SK-N-SH (cell line): ENCODE measurements at regions not wholly inside any gene's neighbourhood (a gene's known extent, or its start where the extent isn't known, plus 50 kb on each side); places are given as distances from the start of the nearest gene placed in this dataset.

Experiments
- CHD2 ChIP-seq: fragments of 150-350 bp; IDR thresholded peaks from 2 replicates; pipeline ENCODE4 v1.6.1; 2018; ENCODE audit warnings: low read length; ENCODE audit not compliant: partially characterized antibody
- EP300 ChIP-seq, 2 experiments: IDR thresholded peaks; 2 replicates each; pipeline versions ENCODE4 v1.4.0 to v1.6.1; 2012; ENCODE audit warnings: borderline replicate concordance in 1 of 2, low read depth in 1 of 2, low read length in 1 of 2
- FOXM1 ChIP-seq: IDR thresholded peaks from 2 replicates; pipeline ENCODE4 v1.4.0; 2012; ENCODE audit warnings: low read depth, mild to moderate bottlenecking
- MXI1 ChIP-seq: IDR thresholded peaks from 2 replicates; pipeline ENCODE4 v1.6.1; 2012; ENCODE audit warnings: mild to moderate bottlenecking, low read depth, low read length, improper control_type of control experiment
- POLR2AphosphoS5 ChIP-seq: IDR thresholded peaks from 2 replicates; pipeline ENCODE4 v1.6.1; 2012; ENCODE audit warnings: low read depth, low read length
- RAD21 ChIP-seq: IDR thresholded peaks from 2 replicates; pipeline ENCODE4 v1.6.1; 2012; ENCODE audit warnings: mild to moderate bottlenecking, low read length
- RCOR1 ChIP-seq: fragments of 150-350 bp; IDR thresholded peaks from 2 replicates; pipeline ENCODE4 v1.6.1; 2017; ENCODE audit warnings: antibody characterized with exemption, low read length
- SIN3A ChIP-seq: IDR thresholded peaks from 2 replicates; pipeline ENCODE4 v1.6.1; 2012; ENCODE audit warnings: low read depth, mild to moderate bottlenecking, low read length, moderate library complexity, borderline replicate concordance
- SMC3 ChIP-seq: IDR thresholded peaks from 2 replicates; pipeline ENCODE4 v1.6.1; 2012; ENCODE audit warnings: low read depth, low read length, improper control_type of control experiment
- TF ChIP-seq, protein P1 (sequence below): fragments of 200-600 bp; sonication (generic); IDR thresholded peaks from 2 replicates; pipeline ENCODE4 v1.6.1; 2017; ENCODE audit warnings: antibody characterized with exemption, mild to moderate bottlenecking, moderate library complexity
- TF ChIP-seq, protein P2 (sequence below): IDR thresholded peaks from 2 replicates; pipeline ENCODE4 v1.6.1; 2012; ENCODE audit warnings: mild to moderate bottlenecking, low read depth, low read length, moderate library complexity
- TF ChIP-seq, protein P3 (sequence below): IDR thresholded peaks from 2 replicates; pipeline ENCODE4 v1.4.0; 2012; ENCODE audit warnings: low read depth

DNA sequence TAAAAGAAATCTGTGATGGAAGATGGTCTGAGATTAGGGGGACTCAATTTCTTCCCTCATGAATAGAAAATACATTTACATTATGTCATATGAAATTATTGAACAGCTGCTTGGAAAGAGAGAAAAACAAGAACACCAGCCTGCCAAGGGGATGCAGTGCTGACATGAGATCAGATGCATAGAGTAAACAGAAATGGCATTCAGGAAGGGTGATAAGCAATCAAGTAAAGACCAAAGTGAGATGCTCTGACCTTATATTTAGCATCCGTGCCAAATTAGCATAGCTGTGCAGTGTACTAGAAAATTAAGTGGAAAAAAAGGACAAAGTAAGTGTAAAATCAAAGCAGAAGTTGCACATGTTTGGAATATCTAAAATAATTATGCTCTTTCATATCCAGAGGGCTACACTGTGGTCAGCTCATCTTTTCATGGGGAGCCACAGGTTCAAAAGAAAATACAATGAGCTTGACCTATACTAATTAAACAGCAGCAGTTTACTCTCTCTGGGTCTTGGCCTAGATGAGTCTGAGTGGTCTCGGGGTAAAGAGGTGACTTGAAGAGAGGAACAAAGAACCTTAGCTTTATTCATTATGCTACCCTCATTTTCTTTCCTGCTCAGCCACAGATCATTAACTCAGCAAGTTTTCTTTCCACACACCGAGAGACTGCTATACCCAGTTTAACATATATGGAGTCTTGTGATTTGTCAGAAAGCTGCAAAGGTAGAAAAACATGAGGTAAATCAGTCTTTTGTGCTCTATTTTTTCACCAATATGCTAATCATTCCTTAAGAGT lies 359.4 kb upstream of the FOXG1 start:
- TF ChIP-seq, protein P1, sequence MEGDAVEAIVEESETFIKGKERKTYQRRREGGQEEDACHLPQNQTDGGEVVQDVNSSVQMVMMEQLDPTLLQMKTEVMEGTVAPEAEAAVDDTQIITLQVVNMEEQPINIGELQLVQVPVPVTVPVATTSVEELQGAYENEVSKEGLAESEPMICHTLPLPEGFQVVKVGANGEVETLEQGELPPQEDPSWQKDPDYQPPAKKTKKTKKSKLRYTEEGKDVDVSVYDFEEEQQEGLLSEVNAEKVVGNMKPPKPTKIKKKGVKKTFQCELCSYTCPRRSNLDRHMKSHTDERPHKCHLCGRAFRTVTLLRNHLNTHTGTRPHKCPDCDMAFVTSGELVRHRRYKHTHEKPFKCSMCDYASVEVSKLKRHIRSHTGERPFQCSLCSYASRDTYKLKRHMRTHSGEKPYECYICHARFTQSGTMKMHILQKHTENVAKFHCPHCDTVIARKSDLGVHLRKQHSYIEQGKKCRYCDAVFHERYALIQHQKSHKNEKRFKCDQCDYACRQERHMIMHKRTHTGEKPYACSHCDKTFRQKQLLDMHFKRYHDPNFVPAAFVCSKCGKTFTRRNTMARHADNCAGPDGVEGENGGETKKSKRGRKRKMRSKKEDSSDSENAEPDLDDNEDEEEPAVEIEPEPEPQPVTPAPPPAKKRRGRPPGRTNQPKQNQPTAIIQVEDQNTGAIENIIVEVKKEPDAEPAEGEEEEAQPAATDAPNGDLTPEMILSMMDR, result no peak
- TF ChIP-seq EP300 (IDR thresholded peaks at IDR 0.05; ENCODE audit: borderline replicate concordance in 1 of 2, low read depth in 1 of 2, low read length in 1 of 2) (no peak), FOXM1 (no peak), SMC3 (no peak), POLR2AphosphoS5 (no peak), RCOR1 (no peak), SIN3A (no peak), MXI1 (no peak), RAD21 (no peak), CHD2 (no peak)
- TF ChIP-seq, protein P2, sequence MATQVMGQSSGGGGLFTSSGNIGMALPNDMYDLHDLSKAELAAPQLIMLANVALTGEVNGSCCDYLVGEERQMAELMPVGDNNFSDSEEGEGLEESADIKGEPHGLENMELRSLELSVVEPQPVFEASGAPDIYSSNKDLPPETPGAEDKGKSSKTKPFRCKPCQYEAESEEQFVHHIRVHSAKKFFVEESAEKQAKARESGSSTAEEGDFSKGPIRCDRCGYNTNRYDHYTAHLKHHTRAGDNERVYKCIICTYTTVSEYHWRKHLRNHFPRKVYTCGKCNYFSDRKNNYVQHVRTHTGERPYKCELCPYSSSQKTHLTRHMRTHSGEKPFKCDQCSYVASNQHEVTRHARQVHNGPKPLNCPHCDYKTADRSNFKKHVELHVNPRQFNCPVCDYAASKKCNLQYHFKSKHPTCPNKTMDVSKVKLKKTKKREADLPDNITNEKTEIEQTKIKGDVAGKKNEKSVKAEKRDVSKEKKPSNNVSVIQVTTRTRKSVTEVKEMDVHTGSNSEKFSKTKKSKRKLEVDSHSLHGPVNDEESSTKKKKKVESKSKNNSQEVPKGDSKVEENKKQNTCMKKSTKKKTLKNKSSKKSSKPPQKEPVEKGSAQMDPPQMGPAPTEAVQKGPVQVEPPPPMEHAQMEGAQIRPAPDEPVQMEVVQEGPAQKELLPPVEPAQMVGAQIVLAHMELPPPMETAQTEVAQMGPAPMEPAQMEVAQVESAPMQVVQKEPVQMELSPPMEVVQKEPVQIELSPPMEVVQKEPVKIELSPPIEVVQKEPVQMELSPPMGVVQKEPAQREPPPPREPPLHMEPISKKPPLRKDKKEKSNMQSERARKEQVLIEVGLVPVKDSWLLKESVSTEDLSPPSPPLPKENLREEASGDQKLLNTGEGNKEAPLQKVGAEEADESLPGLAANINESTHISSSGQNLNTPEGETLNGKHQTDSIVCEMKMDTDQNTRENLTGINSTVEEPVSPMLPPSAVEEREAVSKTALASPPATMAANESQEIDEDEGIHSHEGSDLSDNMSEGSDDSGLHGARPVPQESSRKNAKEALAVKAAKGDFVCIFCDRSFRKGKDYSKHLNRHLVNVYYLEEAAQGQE, result no peak
- TF ChIP-seq, protein P3, sequence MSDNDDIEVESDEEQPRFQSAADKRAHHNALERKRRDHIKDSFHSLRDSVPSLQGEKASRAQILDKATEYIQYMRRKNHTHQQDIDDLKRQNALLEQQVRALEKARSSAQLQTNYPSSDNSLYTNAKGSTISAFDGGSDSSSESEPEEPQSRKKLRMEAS, result no peak
